Parathyroid adenoma (tissue), 2 donors: ENCODE measurements at regions not wholly inside any gene's neighbourhood (a gene's known extent, or its start where the extent isn't known, plus 50 kb on each side); places are given as distances from the start of the nearest gene placed in this dataset.

Experiments
- H2AFZ ChIP-seq: fragments of 300-600 bp; sonication (generic); one replicate; pipeline ENCODE4 v1.7.0; 2017; ENCODE audit warnings: antibody characterized with exemption, mild to moderate bottlenecking
- H3K27ac ChIP-seq: fragments of 300-600 bp; sonication (generic); one replicate; pipeline ENCODE4 v1.7.0; 2017
- H3K27me3 ChIP-seq: fragments of 300-600 bp; sonication (generic); one replicate; pipeline ENCODE4 v1.7.0; 2017; ENCODE audit warnings: low read length; ENCODE audit not compliant: control insufficient read depth, insufficient read depth
- H3K36me3 ChIP-seq: fragments of 300-600 bp; sonication (generic); one replicate; pipeline ENCODE4 v1.7.0; 2017; ENCODE audit warnings: low read length; ENCODE audit not compliant: control insufficient read depth, insufficient read depth
- H3K4me1 ChIP-seq: fragments of 300-600 bp; sonication (generic); one replicate; pipeline ENCODE4 v1.7.0; 2017; ENCODE audit warnings: control low read depth
- H3K4me2 ChIP-seq: fragments of 300-600 bp; sonication (generic); one replicate; pipeline ENCODE4 v1.7.0; 2017; ENCODE audit warnings: low read length
- H3K4me3 ChIP-seq: fragments of 300-600 bp; sonication (generic); one replicate; pipeline ENCODE4 v1.7.0; 2017; ENCODE audit warnings: low read depth, low read length
- H3K79me2 ChIP-seq: fragments of 300-600 bp; sonication (generic); one replicate; pipeline ENCODE4 v1.7.0; 2017; ENCODE audit warnings: control low read depth
- H3K9ac ChIP-seq: fragments of 300-600 bp; sonication (generic); one replicate; pipeline ENCODE4 v1.7.0; 2017; ENCODE audit warnings: mild to moderate bottlenecking
- H3K9me3 ChIP-seq: fragments of 300-600 bp; sonication (generic); one replicate; pipeline ENCODE4 v1.7.0; 2017; ENCODE audit warnings: low read length; ENCODE audit not compliant: control insufficient read depth
- TF ChIP-seq, protein P1 (sequence below): fragments of 300-600 bp; sonication (generic); IDR thresholded peaks from one replicate; pipeline ENCODE4 v1.7.0; 2017; ENCODE audit warnings: antibody characterized with exemption, mild to moderate bottlenecking
- donor health status: primary hyperparathyroidism.

DNA sequence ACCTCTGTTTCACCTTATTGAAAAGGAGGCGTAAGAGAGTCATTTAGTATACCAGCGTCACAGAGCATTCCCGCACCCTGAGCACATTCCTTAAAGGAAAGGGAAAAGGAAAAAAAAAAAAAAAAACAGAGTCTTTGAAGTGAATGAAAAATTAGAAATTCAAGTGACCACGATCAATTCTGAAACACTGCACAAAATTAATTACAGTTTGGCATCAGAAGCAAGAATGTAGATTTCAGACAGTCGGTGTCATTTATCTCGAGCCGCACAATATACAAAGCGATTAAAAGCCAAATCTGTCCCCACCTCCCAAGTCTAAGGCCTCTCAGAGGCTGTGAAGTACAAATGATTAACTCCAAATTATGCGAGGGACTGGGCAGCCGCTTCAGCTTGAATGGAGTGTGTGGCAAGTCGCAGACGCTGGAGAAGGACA lies 173.7 kb upstream of the ZNF507 start:
- Histone ChIP-seq H3K36me3 (no peaks in the 10 kb centered on the region), H3K4me3 (no peak overlapping the region), H3K4me1 (no peaks in the 10 kb centered on the region), H3K79me2 (no peaks in the 10 kb centered on the region), H3K9ac (no peak overlapping the region), H3K27me3 (no peaks in the 10 kb centered on the region), H3K4me2 (no peak overlapping the region), H2AFZ (no peak overlapping the region), H3K27ac (no peak overlapping the region), H3K9me3 (no peaks in the 10 kb centered on the region)
- TF ChIP-seq, protein P1, sequence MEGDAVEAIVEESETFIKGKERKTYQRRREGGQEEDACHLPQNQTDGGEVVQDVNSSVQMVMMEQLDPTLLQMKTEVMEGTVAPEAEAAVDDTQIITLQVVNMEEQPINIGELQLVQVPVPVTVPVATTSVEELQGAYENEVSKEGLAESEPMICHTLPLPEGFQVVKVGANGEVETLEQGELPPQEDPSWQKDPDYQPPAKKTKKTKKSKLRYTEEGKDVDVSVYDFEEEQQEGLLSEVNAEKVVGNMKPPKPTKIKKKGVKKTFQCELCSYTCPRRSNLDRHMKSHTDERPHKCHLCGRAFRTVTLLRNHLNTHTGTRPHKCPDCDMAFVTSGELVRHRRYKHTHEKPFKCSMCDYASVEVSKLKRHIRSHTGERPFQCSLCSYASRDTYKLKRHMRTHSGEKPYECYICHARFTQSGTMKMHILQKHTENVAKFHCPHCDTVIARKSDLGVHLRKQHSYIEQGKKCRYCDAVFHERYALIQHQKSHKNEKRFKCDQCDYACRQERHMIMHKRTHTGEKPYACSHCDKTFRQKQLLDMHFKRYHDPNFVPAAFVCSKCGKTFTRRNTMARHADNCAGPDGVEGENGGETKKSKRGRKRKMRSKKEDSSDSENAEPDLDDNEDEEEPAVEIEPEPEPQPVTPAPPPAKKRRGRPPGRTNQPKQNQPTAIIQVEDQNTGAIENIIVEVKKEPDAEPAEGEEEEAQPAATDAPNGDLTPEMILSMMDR, result no peak

DNA sequence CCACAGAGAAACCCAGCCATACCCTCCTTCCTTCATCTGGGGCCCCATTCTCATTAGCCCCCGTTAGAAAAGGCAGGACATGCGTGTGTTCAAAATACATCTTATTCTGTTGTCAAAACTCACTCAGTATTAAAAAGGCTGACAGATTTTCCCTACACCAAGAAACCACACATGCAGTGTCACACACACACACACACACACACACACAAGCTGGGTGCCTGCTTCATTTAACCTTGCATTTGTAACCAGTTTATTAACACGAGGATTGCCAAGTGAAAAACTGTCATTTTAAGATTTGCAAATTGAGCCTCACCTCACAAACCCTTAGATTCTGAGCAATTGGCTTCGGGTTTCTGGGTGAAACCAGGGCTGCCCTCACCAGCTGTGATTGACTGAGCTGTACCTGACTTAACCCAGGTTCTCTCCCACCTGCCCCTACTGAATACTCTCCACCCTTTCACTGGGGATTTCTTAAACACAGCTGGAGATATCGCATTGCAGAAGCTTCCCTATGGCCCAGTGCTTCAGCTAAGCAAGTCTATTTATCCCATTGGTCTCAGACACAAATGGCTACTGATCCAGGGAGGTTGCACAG lies 172.7 kb upstream of the ZNF507 start:
- Histone ChIP-seq H3K27ac (no peak overlapping the region), H3K79me2 (no peaks in the 10 kb centered on the region), H3K9ac (no peak overlapping the region), H3K36me3 (no peaks in the 10 kb centered on the region), H3K9me3 (no peaks in the 10 kb centered on the region), H3K4me2 (no peak overlapping the region), H3K4me3 (no peak overlapping the region), H2AFZ (no peak overlapping the region), H3K27me3 (no peaks in the 10 kb centered on the region), H3K4me1 (no peaks in the 10 kb centered on the region)
- TF ChIP-seq, protein P1, result no peak

DNA sequence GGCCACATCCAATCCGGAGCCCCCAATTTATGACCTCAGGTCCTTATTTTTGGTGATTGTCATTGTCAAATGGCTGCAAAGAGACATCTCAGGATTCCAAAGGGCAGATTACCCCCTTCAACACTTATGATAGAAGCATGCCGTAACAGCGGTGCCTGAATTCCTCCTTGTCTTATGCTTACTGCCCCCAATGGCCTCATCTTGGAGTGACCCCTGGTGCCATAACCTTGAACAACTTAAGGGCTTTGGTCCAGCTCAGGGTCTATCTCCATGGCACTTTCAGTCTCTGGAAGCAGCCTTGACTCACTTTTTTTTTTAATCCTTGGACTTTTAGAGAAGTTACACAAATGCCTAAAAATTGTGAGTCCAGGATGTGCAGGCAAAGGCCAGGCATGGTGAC lies 171.6 kb upstream of the ZNF507 start:
- H3K9me3 ChIP-seq, result no peaks in the 10 kb centered on the region
- no peaks in the 10 kb centered on the region for H3K27me3 ChIP-seq
- no peak overlapping the region for H3K4me3 ChIP-seq
- no peaks in the 10 kb centered on the region for H3K4me1 ChIP-seq
- H2AFZ ChIP-seq, result no peak overlapping the region
- H3K79me2 ChIP-seq, result no peaks in the 10 kb centered on the region
- H3K4me2 ChIP-seq, result no peak overlapping the region
- H3K27ac ChIP-seq, result no peak overlapping the region
- no peaks in the 10 kb centered on the region for H3K36me3 ChIP-seq
- no peak overlapping the region for H3K9ac ChIP-seq
- TF ChIP-seq, protein P1, result no peak

DNA sequence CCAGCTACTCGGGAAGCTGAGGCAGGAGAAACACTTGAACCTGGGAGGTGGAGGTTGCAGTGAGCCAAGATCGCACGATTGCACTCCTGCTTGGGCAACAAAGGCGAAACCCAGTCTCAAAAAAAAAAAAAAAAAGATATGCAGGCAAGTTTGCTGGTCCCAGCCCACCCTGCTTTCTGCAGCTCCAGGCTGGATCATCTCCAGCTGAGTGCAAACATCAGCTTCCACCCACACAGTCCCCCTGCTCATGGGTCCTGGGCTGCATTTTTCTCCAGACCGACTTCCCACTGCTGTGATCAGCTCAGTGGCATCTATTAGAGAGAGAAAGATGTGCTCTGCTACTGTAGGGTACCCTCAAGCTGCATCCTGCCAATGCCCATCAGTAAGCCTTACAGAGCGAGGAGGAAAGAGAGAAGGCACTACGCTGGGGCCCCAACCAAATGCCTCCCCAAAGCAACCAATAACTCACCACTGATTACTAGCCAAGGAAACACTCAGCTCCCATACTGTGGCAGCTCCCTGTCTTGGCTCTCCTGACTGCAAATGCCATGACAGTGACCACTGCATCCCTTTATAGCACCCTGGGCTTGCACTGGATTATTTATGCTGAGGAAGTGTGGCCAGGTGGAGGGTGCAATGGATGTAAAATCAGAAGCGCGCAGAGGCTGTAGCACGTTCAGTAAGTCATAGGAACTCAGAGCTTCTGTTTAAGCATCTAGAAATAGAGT lies 170.9 kb upstream of the ZNF507 start:
- Histone ChIP-seq H3K79me2 (no peaks in the 10 kb centered on the region), H3K4me3 (no peak overlapping the region), H3K27me3 (no peaks in the 10 kb centered on the region), H3K36me3 (no peaks in the 10 kb centered on the region), H2AFZ (no peak overlapping the region), H3K4me1 (no peaks in the 10 kb centered on the region), H3K27ac (no peak overlapping the region), H3K9me3 (no peaks in the 10 kb centered on the region), H3K4me2 (no peak overlapping the region), H3K9ac (no peak overlapping the region)
- TF ChIP-seq, protein P1, result no peak

DNA sequence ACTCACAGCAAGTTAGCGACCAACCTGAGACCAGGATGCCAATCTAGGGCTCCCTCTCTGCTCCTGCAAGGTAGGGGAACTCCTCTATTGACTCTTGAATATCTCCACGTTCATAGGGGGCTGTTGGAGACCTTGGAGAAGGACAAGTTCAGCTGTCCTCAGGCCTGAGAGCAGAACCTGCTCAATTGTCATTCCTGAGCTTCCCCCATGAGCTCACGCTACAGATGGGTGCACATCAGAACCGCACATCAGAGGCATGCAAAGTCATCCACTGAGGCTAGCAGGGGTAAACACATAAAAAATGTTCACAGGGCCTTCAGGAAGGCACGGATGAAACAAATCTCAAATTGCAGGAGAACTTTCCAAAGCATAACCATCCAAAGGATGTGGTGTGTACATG lies 168.8 kb upstream of the ZNF507 start:
- H3K4me2 ChIP-seq, result no peak overlapping the region
- H3K4me1 ChIP-seq, result no peaks in the 10 kb centered on the region
- H2AFZ ChIP-seq, result no peak overlapping the region
- no peak overlapping the region for H3K9ac ChIP-seq
- no peaks in the 10 kb centered on the region for H3K79me2 ChIP-seq
- H3K36me3 ChIP-seq, result no peaks in the 10 kb centered on the region
- H3K9me3 ChIP-seq, result no peaks in the 10 kb centered on the region
- no peaks in the 10 kb centered on the region for H3K27me3 ChIP-seq
- no peak overlapping the region for H3K4me3 ChIP-seq
- no peak overlapping the region for H3K27ac ChIP-seq
- TF ChIP-seq, protein P1, result no peak
